ENCODE measurements at regions not wholly inside any gene's neighbourhood (a gene's known extent, or its start where the extent isn't known, plus 50 kb on each side); places are given as distances from the start of the nearest gene placed in this dataset.
A peak's percentile ranks its signal among the peaks of the same experiment; 100 is the strongest.

DNA sequence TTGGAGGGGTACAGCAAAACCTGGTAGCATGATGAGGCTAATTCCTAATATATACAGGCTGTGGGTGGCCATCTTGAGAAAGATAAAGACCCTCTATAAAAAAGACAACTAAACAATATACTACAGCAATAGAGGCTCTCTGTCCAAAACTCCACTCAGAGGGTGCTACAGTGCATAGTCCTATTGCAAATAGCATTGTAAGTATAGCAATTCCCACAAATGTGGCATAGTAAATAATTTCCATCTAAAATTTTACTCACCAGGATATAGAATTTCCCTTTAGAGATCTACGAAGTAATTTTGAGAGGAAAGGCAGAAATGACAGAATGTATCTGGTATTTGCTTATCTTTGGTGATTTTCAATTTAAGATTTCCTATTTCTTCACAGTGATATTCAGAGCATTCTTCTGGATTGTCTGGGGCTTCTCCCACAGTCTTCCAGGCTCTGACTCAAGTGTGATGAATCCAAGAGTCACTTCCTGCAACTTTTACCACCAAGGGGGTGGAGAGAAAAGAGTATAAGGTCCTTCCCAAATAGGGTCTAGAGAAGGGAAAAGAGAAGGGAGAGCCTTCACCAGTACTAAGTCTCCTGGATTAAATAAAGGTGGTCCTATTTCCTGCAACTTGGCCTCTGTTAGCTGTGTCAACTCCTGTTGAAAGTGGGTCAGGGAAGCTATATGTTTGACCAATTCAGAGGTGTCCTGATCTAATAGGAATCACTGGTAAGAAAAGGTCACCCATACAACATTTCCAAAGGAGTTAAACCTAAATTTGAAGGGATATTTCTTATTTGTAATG lies 1054.7 kb upstream of the CNTN5 start:
- no peak overlapping the region for H3K4me3 ChIP-seq (ENCODE audit: low read depth, low read length)
- in situ Hi-C loops (cut with HindIII; ENCODE audit: low pct_ligation_motif_present, low sequenced_read_pairs) = no loop called here
- DNase-seq = peak; percentile 96

DNA sequence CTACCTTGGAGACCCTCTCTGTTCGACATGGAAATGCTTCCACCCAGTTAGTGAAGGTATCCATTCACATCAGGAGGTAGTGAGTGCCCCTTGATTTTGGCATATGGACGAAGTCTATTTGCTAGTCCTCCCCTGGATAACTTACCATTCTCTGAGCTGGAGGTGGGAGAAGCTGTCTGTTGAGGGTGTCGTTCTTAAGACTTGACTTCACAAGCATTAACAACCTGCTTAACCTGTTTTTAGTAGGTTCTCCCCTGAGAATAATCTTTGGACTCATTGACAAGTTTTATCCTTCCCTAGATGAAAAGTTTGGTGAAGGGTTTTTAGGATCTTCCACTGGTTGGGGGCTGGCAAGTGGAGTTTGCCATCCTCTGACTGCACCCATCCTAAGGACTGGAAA lies 1053.8 kb upstream of the CNTN5 start:
- in situ Hi-C loops (cut with HindIII; ENCODE audit: low pct_ligation_motif_present, low sequenced_read_pairs) = no loop called here
- TF ChIP-seq, protein P1, sequence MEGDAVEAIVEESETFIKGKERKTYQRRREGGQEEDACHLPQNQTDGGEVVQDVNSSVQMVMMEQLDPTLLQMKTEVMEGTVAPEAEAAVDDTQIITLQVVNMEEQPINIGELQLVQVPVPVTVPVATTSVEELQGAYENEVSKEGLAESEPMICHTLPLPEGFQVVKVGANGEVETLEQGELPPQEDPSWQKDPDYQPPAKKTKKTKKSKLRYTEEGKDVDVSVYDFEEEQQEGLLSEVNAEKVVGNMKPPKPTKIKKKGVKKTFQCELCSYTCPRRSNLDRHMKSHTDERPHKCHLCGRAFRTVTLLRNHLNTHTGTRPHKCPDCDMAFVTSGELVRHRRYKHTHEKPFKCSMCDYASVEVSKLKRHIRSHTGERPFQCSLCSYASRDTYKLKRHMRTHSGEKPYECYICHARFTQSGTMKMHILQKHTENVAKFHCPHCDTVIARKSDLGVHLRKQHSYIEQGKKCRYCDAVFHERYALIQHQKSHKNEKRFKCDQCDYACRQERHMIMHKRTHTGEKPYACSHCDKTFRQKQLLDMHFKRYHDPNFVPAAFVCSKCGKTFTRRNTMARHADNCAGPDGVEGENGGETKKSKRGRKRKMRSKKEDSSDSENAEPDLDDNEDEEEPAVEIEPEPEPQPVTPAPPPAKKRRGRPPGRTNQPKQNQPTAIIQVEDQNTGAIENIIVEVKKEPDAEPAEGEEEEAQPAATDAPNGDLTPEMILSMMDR (IDR thresholded peaks at IDR 0.05; ENCODE audit: low read depth, low read length, missing control alignments) = no peak
- H3K27ac ChIP-seq = peak overlapping the region; percentile 90

More for the DNA sequence above, 1054.7 kb upstream of the CNTN5 start:
- no peaks in the 10 kb centered on the region for H3K27me3 ChIP-seq (replicated peaks)
- no peaks in the 10 kb centered on the region for H3K36me3 ChIP-seq (replicated peaks)
- TF ChIP-seq, protein P1 (IDR thresholded peaks at IDR 0.05; ENCODE audit: low read depth, low read length, missing control alignments) = no peak
- H3K27ac ChIP-seq = peak overlapping the region; percentile 90

DNA sequence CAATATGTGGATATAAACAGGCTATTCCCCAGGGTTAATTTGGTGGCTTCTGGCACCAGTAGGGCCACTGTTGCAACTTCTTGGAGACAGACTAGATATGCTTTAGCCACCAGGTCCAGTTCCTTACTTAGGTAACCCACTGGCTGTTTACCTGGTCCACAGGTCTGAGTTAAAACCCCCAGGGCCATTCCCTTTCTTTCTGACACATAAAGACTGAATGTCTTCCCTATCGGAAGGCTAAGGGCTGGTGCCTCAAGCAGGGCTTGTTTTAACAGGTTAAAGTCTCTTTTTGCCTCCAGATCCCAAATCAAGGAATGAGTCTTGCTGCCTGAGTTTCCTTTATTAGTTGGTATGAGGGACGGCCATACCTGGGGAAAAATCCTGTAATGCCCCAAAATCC lies 1052.7 kb upstream of the CNTN5 start:
- Histone ChIP-seq H3K27me3 (replicated peaks) (no peaks in the 10 kb centered on the region), H3K36me3 (replicated peaks) (no peaks in the 10 kb centered on the region), H3K4me3 (ENCODE audit: low read depth, low read length) (no peak overlapping the region), H3K27ac (no peak overlapping the region)
- in situ Hi-C loops (cut with HindIII; ENCODE audit: low pct_ligation_motif_present, low sequenced_read_pairs) = no loop called here
- DNase-seq = no peak
- TF ChIP-seq, protein P1 (IDR thresholded peaks at IDR 0.05; ENCODE audit: low read depth, low read length, missing control alignments) = no peak

More for the DNA sequence above, 1053.8 kb upstream of the CNTN5 start:
- H3K4me3 ChIP-seq (ENCODE audit: low read depth, low read length) = no peak overlapping the region
- DNase-seq = no peak
- H3K36me3 ChIP-seq (replicated peaks) = no peaks in the 10 kb centered on the region
- H3K27me3 ChIP-seq (replicated peaks) = no peaks in the 10 kb centered on the region

DNA sequence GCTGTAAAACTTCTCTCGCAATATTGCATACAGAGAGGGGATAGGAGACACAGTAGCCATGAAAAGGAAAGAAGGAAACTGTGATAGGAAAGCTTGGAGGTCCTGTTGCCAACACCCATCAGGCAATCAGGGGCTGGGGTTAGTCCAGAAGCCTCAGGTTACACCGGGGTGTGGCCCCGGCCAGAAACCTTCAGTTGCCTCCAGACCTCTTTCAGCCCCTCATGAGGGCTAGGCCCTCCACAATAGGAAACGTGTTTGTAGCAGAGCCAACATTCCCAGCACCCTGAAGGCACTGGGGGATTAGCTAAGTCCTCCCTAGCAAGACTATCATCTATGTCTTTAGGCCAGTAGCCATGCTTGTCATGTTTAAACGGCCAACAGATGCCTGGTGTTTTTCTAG lies 1048.0 kb upstream of the CNTN5 start:
- no peak for DNase-seq
- Histone ChIP-seq H3K4me3 (ENCODE audit: low read depth, low read length) (no peak overlapping the region), H3K27me3 (replicated peaks) (no peaks in the 10 kb centered on the region), H3K36me3 (replicated peaks) (no peaks in the 10 kb centered on the region), H3K27ac (no peak overlapping the region)
- in situ Hi-C loops (cut with HindIII; ENCODE audit: low pct_ligation_motif_present, low sequenced_read_pairs) = no loop called here
- TF ChIP-seq, protein P1 (IDR thresholded peaks at IDR 0.05; ENCODE audit: low read depth, low read length, missing control alignments) = no peak

- H3K27me3 ChIP-seq (replicated peaks) = no peaks in the 10 kb centered on the region
- in situ Hi-C loops (cut with HindIII; ENCODE audit: low pct_ligation_motif_present, low sequenced_read_pairs) = no loop called here
- TF ChIP-seq, protein P1 (IDR thresholded peaks at IDR 0.05; ENCODE audit: low read depth, low read length, missing control alignments) = no peak
- no peak overlapping the region for H3K4me3 ChIP-seq (ENCODE audit: low read depth, low read length)
- no peak for DNase-seq
- H3K27ac ChIP-seq = no peak overlapping the region
- no peaks in the 10 kb centered on the region for H3K36me3 ChIP-seq (replicated peaks)
Observed at GRCh38 chr11:97973352-97973857, 1047.3 kb upstream of the CNTN5 start.

Data from brain microvascular endothelial cell (primary cell).